Coronary artery (tissue), 2 donors: ENCODE measurements at regions not wholly inside any gene's neighbourhood (a gene's known extent, or its start where the extent isn't known, plus 50 kb on each side); places are given as distances from the start of the nearest gene placed in this dataset.
A peak's percentile ranks its signal among the peaks of the same experiment; 100 is the strongest.

Experiments
- DNase-seq: peaks from one replicate; pipeline ENCODE4 v3.0.0-alpha.2; 2017; ENCODE audit warnings: low spot score
- H3K27ac ChIP-seq, 2 donors: fragments of 200-600 bp; sonication (generic); one replicate each; pipeline ENCODE4 v1.5.1; 2016 to 2019
- H3K4me3 ChIP-seq: fragments of 200-600 bp; sonication (generic); 2 replicates; pipeline ENCODE4 v1.5.1; 2016; ENCODE audit warnings: mild to moderate bottlenecking, moderate library complexity
- CTCF ChIP-seq: fragments of 200-600 bp; sonication (generic); IDR thresholded peaks from one replicate; pipeline ENCODE4 v1.5.1; 2019; ENCODE audit warnings: antibody characterized with exemption

- Histone ChIP-seq H3K27ac (peak overlapping the region; percentile 32 to 55), H3K4me3 (peak overlapping the region; percentile 73)
- DNase-seq: no peak
- TF ChIP-seq CTCF: no peak
Observed at GRCh38 chr5:127229185-127229889, 61.3 kb upstream of the MEGF10 start.

DNA sequence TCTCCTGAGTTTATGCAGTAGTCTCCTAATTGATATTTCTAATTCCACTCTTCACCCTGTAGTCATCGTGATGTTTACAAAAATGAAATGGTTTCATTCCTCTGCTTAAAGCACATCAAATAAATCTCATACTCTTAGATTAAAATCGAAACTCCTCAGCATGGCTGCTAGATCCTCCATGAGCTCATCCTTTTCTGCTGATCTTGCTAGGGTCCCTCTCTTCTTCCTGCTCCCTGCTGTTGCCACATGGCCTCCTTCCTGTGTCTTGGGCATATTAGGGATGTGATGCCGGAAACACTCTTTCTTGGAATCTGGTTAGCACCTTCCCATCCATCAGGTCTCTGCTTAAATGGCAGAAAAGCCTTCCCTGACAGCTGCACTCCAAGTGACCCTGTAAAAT, 59.5 kb upstream of the MEGF10 start:
- DNase-seq: no peak
- TF ChIP-seq CTCF: no peak
- no peak overlapping the region for H3K27ac ChIP-seq
- H3K4me3 ChIP-seq: no peak overlapping the region

DNA sequence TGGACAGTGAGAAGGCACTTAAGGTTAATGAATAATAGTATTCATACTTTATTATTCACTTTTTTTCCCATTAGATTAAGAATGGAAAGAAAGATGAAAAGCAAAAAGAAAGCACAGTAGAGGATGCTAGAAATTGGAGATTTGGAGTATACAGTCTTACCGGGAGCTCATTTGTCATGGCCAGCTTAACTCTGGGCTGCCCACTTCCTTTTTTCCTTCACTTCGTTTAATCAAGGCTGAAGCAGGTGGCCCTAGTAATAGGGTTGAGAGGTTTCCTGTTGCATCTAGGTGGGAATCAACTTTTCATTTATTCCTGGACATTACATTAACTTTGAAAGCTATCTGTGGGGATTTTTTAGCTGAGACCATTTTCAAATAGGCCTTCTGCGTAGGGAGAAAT, 57.0 kb upstream of the MEGF10 start:
- no peak for TF ChIP-seq CTCF

DNA sequence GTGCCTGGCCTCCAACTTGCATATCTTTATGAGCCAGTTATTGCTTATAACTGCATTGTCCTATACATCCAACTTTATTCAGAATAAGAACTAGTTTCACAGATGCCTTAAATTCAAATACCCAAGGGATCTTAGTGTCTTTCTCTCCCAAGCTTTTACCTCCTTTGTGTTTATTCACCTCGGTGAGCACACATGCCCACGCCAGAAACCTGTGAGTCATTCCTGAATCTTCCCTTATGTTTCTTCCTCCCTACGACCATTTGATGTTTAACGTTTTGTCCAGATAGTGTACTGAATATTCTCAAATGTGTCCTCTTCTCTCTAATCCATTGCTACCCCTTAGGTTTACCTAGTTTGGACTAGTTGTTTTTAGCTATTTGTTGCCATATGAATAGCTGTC, 55.5 kb upstream of the MEGF10 start:
- H3K27ac ChIP-seq: no peak overlapping the region
- no peak for TF ChIP-seq CTCF
- no peak for DNase-seq
- H3K4me3 ChIP-seq: no peak overlapping the region

More for the DNA sequence above, 57.0 kb upstream of the MEGF10 start:
- Histone ChIP-seq H3K4me3 (no peak overlapping the region), H3K27ac (no peak overlapping the region)
- no peak for DNase-seq

- no peak for TF ChIP-seq CTCF
- no peak overlapping the region for H3K4me3 ChIP-seq
- H3K27ac ChIP-seq: no peak overlapping the region
- DNase-seq: no peak
Observed at GRCh38 chr5:127236254-127236653, 54.3 kb upstream of the MEGF10 start.
